OCI-LY1 (cell line): ENCODE measurements at regions not wholly inside any gene's neighbourhood (a gene's known extent, or its start where the extent isn't known, plus 50 kb on each side); places are given as distances from the start of the nearest gene placed in this dataset.

ENCODE experiments used
- H2AFZ ChIP-seq: fragments of 200-600 bp; sonication (generic), shearing (Covaris generic); 2 replicates; pipeline ENCODE4 v1.6.0; 2014; ENCODE audit warnings: antibody characterized with exemption, mild to moderate bottlenecking, low read length
- H3F3A ChIP-seq: fragments of 200-600 bp; sonication (generic), shearing (Covaris generic); 2 replicates; pipeline ENCODE4 v1.6.0; 2014; ENCODE audit warnings: mild to moderate bottlenecking, antibody characterized with exemption, low read length, moderate library complexity; ENCODE audit not compliant: insufficient read depth
- H3K27ac ChIP-seq: fragments of 200-600 bp; sonication (generic); 2 replicates; pipeline ENCODE4 v1.5.1; 2014; ENCODE audit warnings: low read length, mixed run types, mild to moderate bottlenecking, low read depth; ENCODE audit not compliant: poor library complexity, severe bottlenecking
- H3K27me3 ChIP-seq: fragments of 200-600 bp; sonication (generic); 2 replicates; pipeline ENCODE4 v1.6.0; 2014; ENCODE audit warnings: antibody characterized with exemption, mild to moderate bottlenecking, low read length, moderate library complexity; ENCODE audit not compliant: insufficient read depth
- H3K36me3 ChIP-seq: fragments of 200-600 bp; sonication (generic); 2 replicates; pipeline ENCODE4 v1.6.1; 2014; ENCODE audit warnings: mild to moderate bottlenecking, antibody characterized with exemption, low read length, moderate library complexity, mixed read lengths; ENCODE audit not compliant: insufficient read depth
- H3K4me1 ChIP-seq: fragments of 200-600 bp; sonication (generic); 2 replicates; pipeline ENCODE4 v1.5.1; 2014; ENCODE audit warnings: mild to moderate bottlenecking, low read length, moderate library complexity; ENCODE audit not compliant: insufficient read depth, severe bottlenecking
- H3K4me2 ChIP-seq: fragments of 200-600 bp; sonication (generic), shearing (Covaris generic); 2 replicates; pipeline ENCODE4 v1.6.1; 2014; ENCODE audit warnings: low read length
- H3K4me3 ChIP-seq: fragments of 200-600 bp; sonication (generic); 2 replicates; pipeline ENCODE4 v1.5.1; 2014; ENCODE audit warnings: low read length, low read depth, mild to moderate bottlenecking, mixed read lengths; ENCODE audit not compliant: poor library complexity, severe bottlenecking
- H3K79me2 ChIP-seq: fragments of 200-600 bp; shearing (Covaris generic); 2 replicates; pipeline ENCODE4 v1.6.1; 2016; ENCODE audit warnings: mixed run types, low read length, mixed read lengths; ENCODE audit not compliant: insufficient read depth
- H3K9ac ChIP-seq: fragments of 200-600 bp; sonication (generic), shearing (Covaris generic); 2 replicates; pipeline ENCODE4 v1.6.1; 2014; ENCODE audit warnings: mild to moderate bottlenecking, low read length, mixed read lengths
- H3K9me2 ChIP-seq: fragments of 200-600 bp; sonication (generic), shearing (Covaris generic); 2 replicates; pipeline ENCODE4 v1.6.1; 2014; ENCODE audit warnings: low read depth, mild to moderate bottlenecking, low read length, mixed read lengths
- H3K9me3 ChIP-seq: fragments of 200-600 bp; shearing (Covaris generic); 2 replicates; pipeline ENCODE4 v1.6.1; 2014; ENCODE audit warnings: low read length, mixed read lengths
- H4K20me1 ChIP-seq: fragments of 200-600 bp; sonication (generic), shearing (Covaris generic); 2 replicates; pipeline ENCODE4 v1.6.0; 2016; ENCODE audit warnings: mild to moderate bottlenecking, low read length; ENCODE audit not compliant: insufficient read depth
- EZH2 ChIP-seq: fragments of 200-600 bp; sonication (generic), shearing (Covaris generic); IDR thresholded peaks from 2 replicates; pipeline ENCODE4 v1.8.0; 2017; ENCODE audit warnings: borderline replicate concordance, mixed run types, mild to moderate bottlenecking, antibody characterized with exemption, low read length, moderate library complexity, mixed read lengths
- TF ChIP-seq, protein P1 (sequence below): fragments of 200-600 bp; sonication (generic), shearing (Covaris generic); IDR thresholded peaks from 2 replicates; pipeline ENCODE4 v1.5.1; 2017; ENCODE audit warnings: mild to moderate bottlenecking, antibody characterized with exemption, low read length, moderate library complexity, mixed read lengths

DNA sequence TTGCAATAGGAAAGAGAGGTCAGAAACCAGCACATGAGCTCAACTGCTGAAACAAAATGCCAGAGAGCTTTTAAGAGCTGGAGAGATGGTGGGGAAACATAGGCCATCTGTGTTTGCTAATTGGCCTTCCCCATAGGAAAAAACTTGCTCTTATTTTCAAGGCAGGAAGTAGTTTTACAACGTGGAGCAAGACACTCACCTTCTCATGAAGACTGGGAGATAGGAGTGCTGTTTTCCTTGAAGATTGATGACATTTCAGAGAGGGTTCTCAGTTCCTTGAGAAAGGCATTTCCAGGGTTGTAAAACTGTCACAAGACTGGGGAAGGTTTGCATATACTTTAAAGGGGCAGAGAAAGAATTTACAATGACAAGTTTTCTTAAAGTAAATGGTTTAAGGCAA, 586.3 kb upstream of the RAG2 start:
- H3K27ac ChIP-seq, result no peak overlapping the region
- no peaks in the 10 kb centered on the region for H3K27me3 ChIP-seq
- H3K9me2 ChIP-seq, result no peaks in the 10 kb centered on the region
- H3K9me3 ChIP-seq, result no peaks in the 10 kb centered on the region
- H3K4me1 ChIP-seq, result no peaks in the 10 kb centered on the region
- no peaks in the 10 kb centered on the region for H4K20me1 ChIP-seq
- no peak overlapping the region for H3K9ac ChIP-seq
- H2AFZ ChIP-seq, result no peak overlapping the region
- H3F3A ChIP-seq, result no peaks in the 10 kb centered on the region
- H3K4me3 ChIP-seq, result no peak overlapping the region
- H3K79me2 ChIP-seq, result no peaks in the 10 kb centered on the region
- no peak overlapping the region for H3K4me2 ChIP-seq
- H3K36me3 ChIP-seq, result no peaks in the 10 kb centered on the region
- no peak for TF ChIP-seq EZH2
- TF ChIP-seq, protein P1, sequence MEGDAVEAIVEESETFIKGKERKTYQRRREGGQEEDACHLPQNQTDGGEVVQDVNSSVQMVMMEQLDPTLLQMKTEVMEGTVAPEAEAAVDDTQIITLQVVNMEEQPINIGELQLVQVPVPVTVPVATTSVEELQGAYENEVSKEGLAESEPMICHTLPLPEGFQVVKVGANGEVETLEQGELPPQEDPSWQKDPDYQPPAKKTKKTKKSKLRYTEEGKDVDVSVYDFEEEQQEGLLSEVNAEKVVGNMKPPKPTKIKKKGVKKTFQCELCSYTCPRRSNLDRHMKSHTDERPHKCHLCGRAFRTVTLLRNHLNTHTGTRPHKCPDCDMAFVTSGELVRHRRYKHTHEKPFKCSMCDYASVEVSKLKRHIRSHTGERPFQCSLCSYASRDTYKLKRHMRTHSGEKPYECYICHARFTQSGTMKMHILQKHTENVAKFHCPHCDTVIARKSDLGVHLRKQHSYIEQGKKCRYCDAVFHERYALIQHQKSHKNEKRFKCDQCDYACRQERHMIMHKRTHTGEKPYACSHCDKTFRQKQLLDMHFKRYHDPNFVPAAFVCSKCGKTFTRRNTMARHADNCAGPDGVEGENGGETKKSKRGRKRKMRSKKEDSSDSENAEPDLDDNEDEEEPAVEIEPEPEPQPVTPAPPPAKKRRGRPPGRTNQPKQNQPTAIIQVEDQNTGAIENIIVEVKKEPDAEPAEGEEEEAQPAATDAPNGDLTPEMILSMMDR, result no peak

DNA sequence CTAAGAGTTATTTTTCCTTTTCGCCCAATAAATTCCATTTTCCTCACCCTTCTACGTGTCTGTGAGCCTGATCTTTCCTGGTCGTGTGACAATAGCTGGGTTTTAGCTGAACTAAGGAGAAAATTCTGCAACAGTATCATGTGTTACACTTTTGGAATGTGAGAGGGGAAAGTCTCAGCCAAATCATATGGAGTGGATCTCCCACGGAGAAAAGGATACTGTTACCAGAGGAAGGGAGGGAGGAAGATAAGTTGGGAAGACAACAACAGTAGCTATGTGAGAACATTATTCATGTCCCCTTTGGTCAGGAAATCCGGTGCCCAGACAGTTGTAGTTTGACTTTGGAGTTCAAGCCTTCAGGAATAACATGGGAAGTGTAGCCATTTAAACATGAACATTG, 584.0 kb upstream of the RAG2 start:
- no peaks in the 10 kb centered on the region for H3K9me3 ChIP-seq
- H3K4me3 ChIP-seq, result no peak overlapping the region
- H3K4me2 ChIP-seq, result no peak overlapping the region
- no peaks in the 10 kb centered on the region for H3K4me1 ChIP-seq
- H4K20me1 ChIP-seq, result no peaks in the 10 kb centered on the region
- no peaks in the 10 kb centered on the region for H3K79me2 ChIP-seq
- no peak overlapping the region for H3K27ac ChIP-seq
- H3K9me2 ChIP-seq, result no peaks in the 10 kb centered on the region
- no peaks in the 10 kb centered on the region for H3K27me3 ChIP-seq
- no peaks in the 10 kb centered on the region for H3F3A ChIP-seq
- TF ChIP-seq, protein P1, result no peak
- TF ChIP-seq EZH2, result no peak
- no peaks in the 10 kb centered on the region for H3K36me3 ChIP-seq
- H3K9ac ChIP-seq, result no peak overlapping the region
- H2AFZ ChIP-seq, result no peak overlapping the region

DNA sequence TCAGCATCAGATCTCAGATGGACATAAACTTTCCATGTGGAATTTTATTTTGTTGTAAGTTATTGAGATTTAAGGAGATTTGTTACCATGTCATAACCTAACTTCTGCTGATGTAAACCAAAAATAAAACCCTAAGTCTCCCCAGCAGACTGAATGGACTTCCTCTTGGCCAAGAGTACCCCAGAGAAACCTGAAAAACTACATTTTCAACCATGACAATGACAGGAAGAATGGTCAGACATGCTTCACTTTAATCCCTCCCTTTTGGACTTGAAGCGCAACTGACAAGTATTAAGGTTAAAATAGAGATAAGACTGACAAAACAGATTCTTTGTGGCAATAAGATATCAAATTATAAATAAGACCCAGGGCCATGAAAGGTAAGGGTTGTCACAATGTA, 579.7 kb upstream of the RAG2 start:
- Histone ChIP-seq H3K27ac (no peak overlapping the region), H3K9me2 (no peaks in the 10 kb centered on the region), H2AFZ (no peak overlapping the region), H3K4me2 (no peak overlapping the region), H4K20me1 (no peaks in the 10 kb centered on the region), H3K4me1 (no peaks in the 10 kb centered on the region), H3K27me3 (no peaks in the 10 kb centered on the region), H3K79me2 (no peaks in the 10 kb centered on the region), H3K36me3 (no peaks in the 10 kb centered on the region), H3K9ac (no peak overlapping the region), H3K4me3 (no peak overlapping the region), H3F3A (no peaks in the 10 kb centered on the region), H3K9me3 (no peaks in the 10 kb centered on the region)
- no peak for TF ChIP-seq EZH2
- TF ChIP-seq, protein P1, result no peak
